ENCODE measurements at regions not wholly inside any gene's neighbourhood (a gene's known extent, or its start where the extent isn't known, plus 50 kb on each side); places are given as distances from the start of the nearest gene placed in this dataset.

DNA sequence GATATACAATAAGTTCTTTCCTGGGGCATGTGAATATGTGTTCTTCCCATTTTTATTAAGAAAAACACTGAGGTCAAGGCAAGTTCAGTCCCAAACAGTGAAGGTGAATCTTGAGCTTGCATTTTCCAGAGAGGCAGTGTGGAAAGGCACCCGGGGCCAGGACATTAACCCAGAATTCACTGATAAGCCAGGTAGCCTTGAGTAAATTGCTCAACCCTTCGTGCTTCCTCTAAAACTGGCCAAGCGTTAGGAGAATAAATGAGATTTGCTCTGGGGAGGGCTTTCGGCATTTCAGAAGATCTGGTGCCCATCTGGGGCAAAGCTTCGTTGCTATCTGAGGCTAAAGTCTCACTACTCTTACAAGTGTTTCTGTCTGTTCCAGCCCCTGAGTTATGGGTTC, 57.1 kb upstream of the KAZN start:
- Histone ChIP-seq H3K36me3 (replicated peaks in 1 of 2) (no peaks in the 10 kb centered on the region), H3K27ac (no peak overlapping the region), H3K4me1 (replicated peaks in 1 of 2) (peaks cover 0 to 7% of the 10 kb centered on the region in 2 donors), H3K9me3 (replicated peaks in 1 of 3) (no peaks in the 10 kb centered on the region), H3K27me3 (no peaks in the 10 kb centered on the region), H3K4me3 (no peak overlapping the region)
- intact Hi-C loops (cut with DNase I): no loop called here
- no peak for TF ChIP-seq POLR2A (IDR thresholded peaks at IDR 0.05)
- TF ChIP-seq, protein P1, sequence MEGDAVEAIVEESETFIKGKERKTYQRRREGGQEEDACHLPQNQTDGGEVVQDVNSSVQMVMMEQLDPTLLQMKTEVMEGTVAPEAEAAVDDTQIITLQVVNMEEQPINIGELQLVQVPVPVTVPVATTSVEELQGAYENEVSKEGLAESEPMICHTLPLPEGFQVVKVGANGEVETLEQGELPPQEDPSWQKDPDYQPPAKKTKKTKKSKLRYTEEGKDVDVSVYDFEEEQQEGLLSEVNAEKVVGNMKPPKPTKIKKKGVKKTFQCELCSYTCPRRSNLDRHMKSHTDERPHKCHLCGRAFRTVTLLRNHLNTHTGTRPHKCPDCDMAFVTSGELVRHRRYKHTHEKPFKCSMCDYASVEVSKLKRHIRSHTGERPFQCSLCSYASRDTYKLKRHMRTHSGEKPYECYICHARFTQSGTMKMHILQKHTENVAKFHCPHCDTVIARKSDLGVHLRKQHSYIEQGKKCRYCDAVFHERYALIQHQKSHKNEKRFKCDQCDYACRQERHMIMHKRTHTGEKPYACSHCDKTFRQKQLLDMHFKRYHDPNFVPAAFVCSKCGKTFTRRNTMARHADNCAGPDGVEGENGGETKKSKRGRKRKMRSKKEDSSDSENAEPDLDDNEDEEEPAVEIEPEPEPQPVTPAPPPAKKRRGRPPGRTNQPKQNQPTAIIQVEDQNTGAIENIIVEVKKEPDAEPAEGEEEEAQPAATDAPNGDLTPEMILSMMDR (IDR thresholded peaks at IDR 0.05): no peak
- DNase-seq: peak in 6 of 7 donors; percentile 44 to 67 (median 52)
- 31 to 46% (median 34%) methylated on average over 5 of the region's 5 CpGs for WGBS, 4 donors

DNA sequence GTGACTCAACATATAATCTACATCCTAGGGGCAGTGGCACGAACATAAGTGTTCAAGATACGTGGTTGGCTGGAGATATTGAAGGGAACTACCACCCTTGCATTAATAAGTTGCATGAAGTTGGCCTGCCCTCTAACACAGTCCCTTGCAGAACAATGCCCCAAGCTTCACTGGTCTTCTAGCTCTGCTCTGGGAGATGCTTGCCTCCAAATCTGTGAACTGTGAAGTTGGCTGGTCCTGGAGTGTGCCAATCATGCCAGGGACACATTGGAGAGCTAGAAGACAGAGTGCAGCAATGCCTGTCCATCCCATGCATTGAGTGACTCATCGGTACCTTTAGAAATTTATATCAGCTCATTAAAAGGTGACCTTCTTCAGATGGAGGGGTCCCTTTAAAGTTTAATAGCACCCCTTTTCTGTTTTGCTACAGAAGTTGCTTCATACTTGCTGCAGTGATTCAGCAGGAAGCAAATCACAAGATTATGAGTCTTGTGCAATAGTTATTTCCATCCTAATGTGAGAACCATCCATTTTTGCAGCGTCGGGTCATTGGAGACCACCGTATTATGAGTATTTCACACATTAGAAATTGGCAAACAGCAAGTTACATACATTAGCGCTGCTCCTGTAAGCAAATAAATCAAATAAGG, 55.2 kb upstream of the KAZN start:
- 63 to 76% (median 68%) methylated on average over 7 of the region's 7 CpGs for WGBS, 4 donors
- Histone ChIP-seq H3K4me3 (no peak overlapping the region), H3K27ac (no peak overlapping the region), H3K4me1 (replicated peaks in 1 of 2) (peaks cover 0 to 7% of the 10 kb centered on the region in 2 donors), H3K36me3 (replicated peaks in 1 of 2) (no peaks in the 10 kb centered on the region), H3K9me3 (replicated peaks in 1 of 3) (no peaks in the 10 kb centered on the region), H3K27me3 (no peaks in the 10 kb centered on the region)
- intact Hi-C loops (cut with DNase I): no loop called here
- TF ChIP-seq, protein P1 (IDR thresholded peaks at IDR 0.05): no peak
- TF ChIP-seq POLR2A (IDR thresholded peaks at IDR 0.05): no peak
- peak in 1 of 7 donors; percentile 34 for DNase-seq

DNA sequence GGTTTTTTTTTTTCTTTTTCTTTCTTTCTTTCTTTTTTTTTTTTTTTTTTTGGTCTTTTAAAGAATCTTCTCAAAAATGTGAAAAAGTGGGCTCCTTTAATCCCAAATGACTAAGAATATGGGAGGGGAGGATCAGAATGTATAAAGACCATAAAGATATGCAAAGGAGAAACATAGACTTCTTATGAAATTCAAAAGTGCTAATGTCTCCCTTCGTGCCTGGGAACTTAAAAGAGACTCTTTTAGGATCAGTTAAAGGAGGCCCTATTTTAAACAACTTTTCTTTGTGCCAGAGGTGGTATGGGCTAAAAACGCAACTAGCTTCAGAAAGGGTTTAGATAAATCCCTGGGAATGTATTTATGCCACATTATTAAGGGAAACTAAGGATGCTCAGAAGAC, 54.2 kb upstream of the KAZN start:
- H3K27ac ChIP-seq: no peak overlapping the region
- intact Hi-C loops (cut with DNase I): no loop called here
- no peaks in the 10 kb centered on the region for H3K36me3 ChIP-seq (replicated peaks in 1 of 2)
- no peaks in the 10 kb centered on the region for H3K27me3 ChIP-seq
- H3K4me1 ChIP-seq (replicated peaks in 1 of 2): peaks cover 0 to 7% of the 10 kb centered on the region in 2 donors
- H3K4me3 ChIP-seq: no peak overlapping the region
- 82 to 93% (median 86%) methylated on average over 2 of the region's 2 CpGs for WGBS, 4 donors
- TF ChIP-seq, protein P1 (IDR thresholded peaks at IDR 0.05): no peak
- TF ChIP-seq POLR2A (IDR thresholded peaks at IDR 0.05): no peak
- DNase-seq: no peak
- H3K9me3 ChIP-seq (replicated peaks in 1 of 3): no peaks in the 10 kb centered on the region

- WGBS, 4 donors: 64 to 87% (median 78%) methylated on average over 4 of the region's 4 CpGs
- intact Hi-C loops (cut with DNase I): no loop called here
- Histone ChIP-seq H3K9me3 (replicated peaks in 1 of 3) (no peaks in the 10 kb centered on the region), H3K36me3 (replicated peaks in 1 of 2) (no peaks in the 10 kb centered on the region), H3K4me3 (no peak overlapping the region), H3K27me3 (no peaks in the 10 kb centered on the region), H3K4me1 (replicated peaks in 1 of 2) (peaks cover 0 to 7% of the 10 kb centered on the region in 2 donors), H3K27ac (no peak overlapping the region)
- TF ChIP-seq, protein P1 (IDR thresholded peaks at IDR 0.05): no peak
- no peak for TF ChIP-seq POLR2A (IDR thresholded peaks at IDR 0.05)
- DNase-seq: peak in 1 of 7 donors; percentile 1
Measured at GRCh38 chr1:14545422-14546025, 53.0 kb upstream of the KAZN start.
